IMR-90 (cell line): ENCODE measurements at regions not wholly inside any gene's neighbourhood (a gene's known extent, or its start where the extent isn't known, plus 50 kb on each side); places are given as distances from the start of the nearest gene placed in this dataset.

Experiments
- ATAC-seq: fragments of 200-7000 bp; cut with Tn5 transposase; 2 replicates; pipeline ENCODE4 v1.9.1; 2020; ENCODE audit warnings: low read depth, mild to moderate bottlenecking, moderate library complexity
- BruUV-seq: library from RNA; stranded (reverse); fragments of 400-500 nt; replicated peaks from 2 replicates; lab custom pipeline; 2021; lab: Mats Ljungman, UMichigan
- CTCF ChIA-PET: fragments of 300-600 bp; formaldehyde crosslinking; extraction: SDS; loops from one replicate; lab custom pipeline; 2021; ENCODE audit warnings: antibody characterized with exemption; lab: Yijun Ruan, JAX
- POLR2A ChIA-PET: fragments of 300-600 bp; sonication (Branson Sonifier 250); formaldehyde crosslinking; loops from one replicate; lab custom pipeline; 2022; ENCODE audit warnings: antibody characterized with exemption; ENCODE audit not compliant: unreplicated experiment; lab: Charles Lee
- DNase-seq: peaks from one replicate; pipeline ENCODE4 v3.0.0; 2013
- H2AFZ ChIP-seq: replicated peaks from 2 replicates; pipeline ENCODE3; 2013; ENCODE audit warnings: low read length, mild to moderate bottlenecking; ENCODE audit not compliant: poor library complexity
- H2AK5ac ChIP-seq: 2 replicates; pipeline ENCODE4 v1.6.1; 2013; ENCODE audit warnings: low read depth, low read length, inconsistent platforms
- H2AK9ac ChIP-seq: replicated peaks from 2 replicates; pipeline ENCODE3; 2013; ENCODE audit warnings: mild to moderate bottlenecking, low read depth, low read length, moderate library complexity; ENCODE audit not compliant: poor library complexity
- H2BK120ac ChIP-seq: 2 replicates; pipeline ENCODE4 v1.6.1; 2013; ENCODE audit warnings: low read depth, low read length, inconsistent platforms
- H2BK15ac ChIP-seq: 3 replicates; pipeline ENCODE4 v1.6.1; 2013; ENCODE audit warnings: low read depth, low read length, inconsistent platforms
- H2BK20ac ChIP-seq: 2 replicates; pipeline ENCODE4 v1.6.1; 2013; ENCODE audit warnings: low read depth, mild to moderate bottlenecking, inconsistent platforms, low read length, moderate library complexity
- H2BK5ac ChIP-seq: 2 replicates; pipeline ENCODE4 v1.6.1; 2013; ENCODE audit warnings: mild to moderate bottlenecking, low read depth, low read length, inconsistent platforms; ENCODE audit not compliant: poor library complexity, severe bottlenecking
- H3K14ac ChIP-seq: replicated peaks from 2 replicates; pipeline ENCODE4 v1.6.1; 2013; ENCODE audit warnings: low read depth, low read length, inconsistent platforms
- H3K18ac ChIP-seq: 2 replicates; pipeline ENCODE4 v1.6.1; 2013; ENCODE audit warnings: low read depth, low read length, control low read depth
- H3K23ac ChIP-seq: 2 replicates; pipeline ENCODE4 v1.6.1; 2013; ENCODE audit warnings: low read depth, low read length, inconsistent platforms
- H3K27ac ChIP-seq: 2 replicates; pipeline ENCODE4 v1.5.1; 2013; ENCODE audit warnings: mild to moderate bottlenecking, control low read depth, low read length; ENCODE audit not compliant: insufficient read depth
- H3K27me3 ChIP-seq: 2 replicates; pipeline ENCODE4 v1.6.1; 2013; ENCODE audit warnings: low read length; ENCODE audit not compliant: control insufficient read depth, insufficient read depth
- H3K36me3 ChIP-seq: 2 replicates; pipeline ENCODE4 v1.6.1; 2013; ENCODE audit warnings: low read length, mixed read lengths; ENCODE audit not compliant: control insufficient read depth, insufficient read depth
- H3K4ac ChIP-seq: 2 replicates; pipeline ENCODE4 v1.6.1; 2013; ENCODE audit warnings: low read depth, low read length, inconsistent platforms
- H3K4me1 ChIP-seq: 2 replicates; pipeline ENCODE4 v1.6.1; 2013; ENCODE audit warnings: low read length, mixed read lengths; ENCODE audit not compliant: control insufficient read depth, insufficient read depth
- H3K4me2 ChIP-seq: 2 replicates; pipeline ENCODE4 v1.6.1; 2013; ENCODE audit warnings: low read depth, mild to moderate bottlenecking, control low read depth, low read length, moderate library complexity
- H3K4me3 ChIP-seq: 2 replicates; pipeline ENCODE4 v1.5.1; 2013; ENCODE audit warnings: low read depth, mild to moderate bottlenecking, control low read depth, low read length, moderate library complexity; ENCODE audit not compliant: insufficient read depth
- H3K56ac ChIP-seq: 2 replicates; pipeline ENCODE4 v1.6.1; 2013; ENCODE audit warnings: low read length, inconsistent platforms; ENCODE audit not compliant: insufficient read depth; ENCODE audit errors: extremely low read depth
- H3K79me1 ChIP-seq, 2 experiments: 2 replicates each; pipeline ENCODE4 v1.6.1; 2013; ENCODE audit warnings: low read length in 2 of 2, inconsistent platforms in 1 of 2, low read depth in 1 of 2
- H3K9ac ChIP-seq: 2 replicates; pipeline ENCODE4 v1.6.1; 2013; ENCODE audit warnings: low read depth, low read length, control low read depth
- H3K9me1 ChIP-seq: 2 replicates; pipeline ENCODE4 v1.6.1; 2013; ENCODE audit warnings: low read length, inconsistent platforms; ENCODE audit not compliant: insufficient read depth
- H3K9me3 ChIP-seq: 2 replicates; pipeline ENCODE4 v1.6.1; 2013; ENCODE audit warnings: low read length; ENCODE audit not compliant: control insufficient read depth, insufficient read depth
- H4K20me1 ChIP-seq: 2 replicates; pipeline ENCODE4 v1.6.1; 2013; ENCODE audit warnings: low read length, inconsistent platforms; ENCODE audit not compliant: insufficient read depth
- H4K5ac ChIP-seq: 2 replicates; pipeline ENCODE4 v1.6.1; 2013; ENCODE audit warnings: mild to moderate bottlenecking, low read depth, low read length, control low read depth
- H4K8ac ChIP-seq, 2 experiments: 2 replicates each; pipeline ENCODE4 v1.6.1; 2013; ENCODE audit warnings: low read depth in 2 of 2, low read length in 2 of 2, control low read depth in 1 of 2, inconsistent platforms in 1 of 2
- H4K91ac ChIP-seq: 2 replicates; pipeline ENCODE4 v1.6.1; 2013; ENCODE audit warnings: low read depth, low read length, inconsistent platforms; ENCODE audit not compliant: insufficient read depth
- BHLHE40 ChIP-seq: fragments of 150-350 bp; IDR thresholded peaks from 2 replicates; pipeline ENCODE4 v1.6.1; 2016; ENCODE audit warnings: mild to moderate bottlenecking, low read depth, low read length
- CEBPB ChIP-seq: IDR thresholded peaks from 2 replicates; pipeline ENCODE4 v1.6.1; 2012; ENCODE audit warnings: low read depth, low read length, improper control_type of control experiment
- CHD1 ChIP-seq: IDR thresholded peaks from 2 replicates; pipeline ENCODE4 v1.6.1; 2012; ENCODE audit warnings: low read depth, low read length, improper control_type of control experiment
- CTCF ChIP-seq: conservative IDR thresholded peaks from 2 replicates; pipeline ENCODE4 v1.5.1; 2012; ENCODE audit warnings: mild to moderate bottlenecking, low read depth, low read length, improper control_type of control experiment
- ELK1 ChIP-seq: fragments of 150-350 bp; IDR thresholded peaks from 2 replicates; pipeline ENCODE4 v1.6.1; 2016; ENCODE audit warnings: low read depth, mild to moderate bottlenecking, low read length, moderate library complexity, borderline replicate concordance
- FOS ChIP-seq: fragments of 150-350 bp; IDR thresholded peaks from 2 replicates; pipeline ENCODE4 v1.6.1; 2016; ENCODE audit warnings: low read depth, low read length
- MAFK ChIP-seq: IDR thresholded peaks from 2 replicates; pipeline ENCODE4 v1.6.1; 2012; ENCODE audit warnings: low read depth, low read length, improper control_type of control experiment
- MAZ ChIP-seq: IDR thresholded peaks from 2 replicates; pipeline ENCODE4 v1.6.1; 2012; ENCODE audit warnings: low read depth, mild to moderate bottlenecking, low read length, improper control_type of control experiment, moderate library complexity, borderline replicate concordance
- MXI1 ChIP-seq: IDR thresholded peaks from 2 replicates; pipeline ENCODE4 v1.6.1; 2012; ENCODE audit warnings: low read depth, mild to moderate bottlenecking, low read length, moderate library complexity, borderline replicate concordance
- NFE2L2 ChIP-seq: fragments of 150-350 bp; IDR thresholded peaks from 2 replicates; pipeline ENCODE4 v1.6.1; 2016; ENCODE audit warnings: low read depth, mild to moderate bottlenecking, low read length
- POLR2A ChIP-seq: IDR thresholded peaks from 2 replicates; pipeline ENCODE4 v1.6.1; 2012; ENCODE audit warnings: mild to moderate bottlenecking, low read depth, low read length
- RAD21 ChIP-seq: IDR thresholded peaks from 2 replicates; pipeline ENCODE4 v1.6.1; 2012; ENCODE audit warnings: low read length, improper control_type of control experiment
- RCOR1 ChIP-seq: IDR thresholded peaks from 2 replicates; pipeline ENCODE4 v1.6.1; 2012; ENCODE audit warnings: mild to moderate bottlenecking, low read length, improper control_type of control experiment; ENCODE audit not compliant: insufficient replicate concordance
- RFX5 ChIP-seq: IDR thresholded peaks from 2 replicates; pipeline ENCODE4 v1.8.0; 2012; ENCODE audit warnings: low read depth, mild to moderate bottlenecking, low read length, moderate library complexity
- SMC3 ChIP-seq: fragments of 150-350 bp; IDR thresholded peaks from 2 replicates; pipeline ENCODE4 v1.6.1; 2016; ENCODE audit warnings: low read depth, mild to moderate bottlenecking, antibody characterized with exemption, low read length, moderate library complexity
- USF2 ChIP-seq: fragments of 150-350 bp; IDR thresholded peaks from 2 replicates; pipeline ENCODE4 v1.6.1; 2017; ENCODE audit warnings: mild to moderate bottlenecking, antibody characterized with exemption, low read length, low read depth
- WGBS, 2 experiments: methylation state at CpG; one replicate each; pipeline versions ENCODE4 v1.1.5 to v1.1.7; 2013; ENCODE audit warnings: missing lambda C conversion rate in 2 of 2; ENCODE audit not compliant: insufficient read length in 1 of 2; ENCODE audit errors: extremely low coverage in 2 of 2; 5-methylcytosine and 5-hydroxymethylcytosine counted together
- dilution Hi-C: fragments of 300-500 bp; cut with HindIII; formaldehyde crosslinking; loops from one replicate; pipeline ENCODE4 v1.14.3; 2018; ENCODE audit warnings: low sequenced_read_pairs; ENCODE audit not compliant: unreplicated experiment
- in situ Hi-C: fragments of 300-500 bp; cut with MboI; formaldehyde crosslinking; loops from 3 replicates; pipeline ENCODE4 v1.14.3; 2019; ENCODE audit warnings: low sequenced_read_pairs, inconsistent platforms, mixed read lengths
- intact Hi-C: fragments of 100-400 bp; cut with micrococcal nuclease; formaldehyde crosslinking; loops from 2 replicates; pipeline ENCODE4 v1.10.0; 2022

DNA sequence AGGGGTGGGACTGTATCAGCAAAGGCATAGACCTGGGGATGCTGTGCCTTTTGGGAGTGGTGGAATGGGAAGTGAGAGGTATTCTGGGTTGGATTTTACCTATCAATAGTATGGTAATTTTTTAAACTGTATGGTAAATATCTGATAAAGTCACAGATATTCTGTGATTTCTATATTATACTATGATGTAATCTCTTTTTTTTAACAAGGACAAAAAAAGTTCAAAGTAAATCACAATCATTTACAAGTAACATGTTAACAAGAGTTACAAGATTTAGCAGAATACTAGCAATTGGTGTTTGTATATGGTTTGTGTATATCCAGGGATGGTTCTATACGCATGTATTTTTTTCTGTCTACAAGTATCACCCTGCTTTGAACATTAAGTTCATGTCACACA lies 56.0 kb downstream of the BMAL2 start:
- Histone ChIP-seq H2BK15ac (no peak overlapping the region), H3K56ac (no peak overlapping the region), H3K27me3 (no peaks in the 10 kb centered on the region), H3K27ac (no peak overlapping the region), H3K9me3 (no peaks in the 10 kb centered on the region), H2AFZ (no peak overlapping the region), H4K20me1 (no peaks in the 10 kb centered on the region), H3K79me1 (peaks cover 0 to 6% of the 10 kb centered on the region in 2 experiments; a peak in 2 of 4 replicates), H2AK9ac (no peak overlapping the region), H2BK20ac (no peak overlapping the region), H3K23ac (no peak overlapping the region), H3K9me1 (peaks cover 5% of the 10 kb centered on the region; the same call in 1 of the 2 replicates), H3K4ac (no peak overlapping the region), H3K4me3 (no peak overlapping the region), H2BK120ac (no peak overlapping the region), H4K91ac (no peak overlapping the region), H3K9ac (no peak overlapping the region), H3K18ac (no peak overlapping the region), H3K36me3 (peaks cover 2% of the 10 kb centered on the region; the same call in 1 of the 2 replicates), H2AK5ac (no peak overlapping the region), H4K8ac (no peak overlapping the region), H3K4me2 (no peak overlapping the region), H2BK5ac (no peak overlapping the region), H4K5ac (no peak overlapping the region), H3K4me1 (peaks cover 1% of the 10 kb centered on the region; the same call in 1 of the 2 replicates), H3K14ac (no peak overlapping the region)
- no peak for TF ChIP-seq RCOR1
- TF ChIP-seq USF2: no peak
- TF ChIP-seq FOS: no peak
- no peak for TF ChIP-seq CHD1
- TF ChIP-seq ELK1: no peak
- no peak for TF ChIP-seq NFE2L2
- TF ChIP-seq MAFK: no peak
- TF ChIP-seq MXI1: no peak
- no peak for TF ChIP-seq BHLHE40
- TF ChIP-seq CEBPB: no peak
- TF ChIP-seq RFX5: no peak
- TF ChIP-seq SMC3: no peak
- no peak for TF ChIP-seq POLR2A
- TF ChIP-seq CTCF: no peak
- no peak for TF ChIP-seq MAZ
- TF ChIP-seq RAD21: no peak
- DNase-seq (no peak), ATAC-seq (no peak)
- ChIA-PET CTCF (interaction anchor here (0.6 kb wide), 1 partner anchor 45 kb away, joined by 3 read pairs; no protein-coding TSS in a partner anchor), POLR2A (no interaction called here)
- intact Hi-C loops: no loop called here
- no CpG with 5 or more reads among the region's 1 CpG for WGBS, 2 experiments
- dilution Hi-C loops: no loop called here
- in situ Hi-C loops: no loop called here
- BruUV-seq: no TSS peak
